WTC11 (cell line): ENCODE measurements at regions not wholly inside any gene's neighbourhood (a gene's known extent, or its start where the extent isn't known, plus 50 kb on each side); places are given as distances from the start of the nearest gene placed in this dataset.

Experiments used
- ATAC-seq: fragments of 200-7000 bp; cut with Tn5 transposase; 2 replicates; pipeline ENCODE4 v1.10.0; 2021; ENCODE audit warnings: mild to moderate bottlenecking, moderate library complexity
- CTCF ChIA-PET: fragments of 300-600 bp; sonication (Branson Sonifier 250); formaldehyde crosslinking; loops from one replicate; lab custom pipeline; 2021; ENCODE audit warnings: antibody characterized with exemption; lab: Charles Lee
- POLR2A ChIA-PET: fragments of 350-600 bp; sonication (Branson Sonifier 250); formaldehyde crosslinking; loops from one replicate; lab custom pipeline; 2021; ENCODE audit warnings: antibody characterized with exemption; lab: Charles Lee
- DNase-seq: peaks from one replicate; pipeline ENCODE4 v3.0.0; 2021; ENCODE audit warnings: low spot score
- H3K27ac Mint-ChIP-seq: 2 replicates; pipeline ENCODE4 v1.8.0; 2021; ENCODE audit warnings: mixed read lengths
- H3K27me3 Mint-ChIP-seq: 2 replicates; pipeline ENCODE4 v1.8.0; 2021; ENCODE audit warnings: low read depth, mild to moderate bottlenecking, moderate library complexity, mixed read lengths
- H3K36me3 Mint-ChIP-seq: 2 replicates; pipeline ENCODE4 v1.8.0; 2021; ENCODE audit warnings: mixed read lengths
- H3K4me1 Mint-ChIP-seq: 2 replicates; pipeline ENCODE4 v1.8.0; 2022; ENCODE audit warnings: mixed read lengths
- H3K4me3 Mint-ChIP-seq: 2 replicates; pipeline ENCODE4 v1.8.0; 2021; ENCODE audit warnings: mild to moderate bottlenecking, moderate library complexity, mixed read lengths
- H3K9me3 Mint-ChIP-seq: 2 replicates; pipeline ENCODE4 v1.8.0; 2021; ENCODE audit warnings: mixed read lengths
- AR ChIP-seq: fragments of 250-450 bp; sonication (Bioruptor Pico); IDR thresholded peaks from 2 replicates; pipeline ENCODE4 v1.9.0; 2021; ENCODE audit warnings: mild to moderate bottlenecking
- CREB1 ChIP-seq: sonication (generic); formaldehyde crosslinking; IDR thresholded peaks from 2 replicates; pipeline ENCODE4 v1.8.0; 2023; ENCODE audit warnings: mild to moderate bottlenecking, missing genetic modification reagents
- FOXK1 ChIP-seq: sonication (generic); formaldehyde crosslinking; IDR thresholded peaks from 2 replicates; pipeline ENCODE4 v1.8.0; 2022; ENCODE audit warnings: mild to moderate bottlenecking, moderate library complexity, missing genetic modification reagents
- GRHL2 ChIP-seq: fragments of 250-450 bp; sonication (Bioruptor Pico); IDR thresholded peaks from 2 replicates; pipeline ENCODE4 v1.8.0; 2022; ENCODE audit warnings: mild to moderate bottlenecking, moderate library complexity; ENCODE audit not compliant: insufficient replicate concordance, severe bottlenecking
- HMGXB4 ChIP-seq: sonication (generic); formaldehyde crosslinking; IDR thresholded peaks from 2 replicates; pipeline ENCODE4 v1.8.1; 2023; ENCODE audit warnings: mild to moderate bottlenecking, moderate library complexity, missing genetic modification reagents
- NFYB ChIP-seq: sonication (generic); formaldehyde crosslinking; conservative IDR thresholded peaks from 2 replicates; pipeline ENCODE4 v1.8.0; 2022; ENCODE audit warnings: low read depth, missing genetic modification reagents
- PRRX2 ChIP-seq: fragments of 250-450 bp; sonication (Bioruptor Pico); IDR thresholded peaks from 2 replicates; pipeline ENCODE4 v1.8.0; 2021; ENCODE audit warnings: mild to moderate bottlenecking
- TCF7 ChIP-seq: sonication (generic); formaldehyde crosslinking; IDR thresholded peaks from 2 replicates; pipeline ENCODE4 v1.8.0; 2022; ENCODE audit warnings: mild to moderate bottlenecking, low read depth, missing genetic modification reagents, moderate library complexity
- TEAD4 ChIP-seq: sonication (generic); formaldehyde crosslinking; IDR thresholded peaks from 2 replicates; pipeline ENCODE4 v1.8.0; 2022; ENCODE audit warnings: mild to moderate bottlenecking, missing genetic modification reagents
- ZBTB21 ChIP-seq: sonication (generic); formaldehyde crosslinking; IDR thresholded peaks from 2 replicates; pipeline ENCODE4 v1.8.1; 2023; ENCODE audit warnings: mild to moderate bottlenecking, missing genetic modification reagents, borderline replicate concordance
- ZNF121 ChIP-seq: sonication (generic); formaldehyde crosslinking; IDR thresholded peaks from 2 replicates; pipeline ENCODE4 v1.8.0; 2023; ENCODE audit warnings: missing genetic modification reagents
- ZNF263 ChIP-seq: sonication (generic); formaldehyde crosslinking; IDR thresholded peaks from 2 replicates; pipeline ENCODE4 v1.8.1; 2022; ENCODE audit warnings: low read depth, mild to moderate bottlenecking, moderate library complexity, missing genetic modification reagents
- ZNF423 ChIP-seq: fragments of 250-450 bp; sonication (Bioruptor Pico); IDR thresholded peaks from 2 replicates; pipeline ENCODE4 v2.1.2; 2022; ENCODE audit warnings: mild to moderate bottlenecking, moderate library complexity
- TF ChIP-seq, protein P1 (sequence below): fragments of 250-450 bp; sonication (Bioruptor Pico); IDR thresholded peaks from 2 replicates; pipeline ENCODE4 v1.8.0; 2021; ENCODE audit warnings: mild to moderate bottlenecking
- TF ChIP-seq, protein P2 (sequence below): fragments of 250-450 bp; sonication (Bioruptor Pico); IDR thresholded peaks from 2 replicates; pipeline ENCODE4 v1.9.0; 2021; ENCODE audit warnings: mild to moderate bottlenecking, borderline replicate concordance
- TF ChIP-seq, protein P3 (sequence below): sonication (generic); formaldehyde crosslinking; IDR thresholded peaks from 2 replicates; pipeline ENCODE4 v1.8.0; 2023; ENCODE audit warnings: missing genetic modification reagents

- Mint-ChIP-seq H3K36me3 (no peaks in the 10 kb centered on the region), H3K4me1 (peaks cover 24% of the 10 kb centered on the region), H3K4me3 (no peak overlapping the region), H3K27ac (no peak overlapping the region), H3K9me3 (no peaks in the 10 kb centered on the region), H3K27me3 (no peaks in the 10 kb centered on the region)
- ATAC-seq (no peak), DNase-seq (no peak)
- no peak for TF ChIP-seq FOXK1 (CRISPR knock-in tag)
- TF ChIP-seq AR = no peak
- TF ChIP-seq TCF7 (CRISPR knock-in tag) = no peak
- TF ChIP-seq, protein P1, sequence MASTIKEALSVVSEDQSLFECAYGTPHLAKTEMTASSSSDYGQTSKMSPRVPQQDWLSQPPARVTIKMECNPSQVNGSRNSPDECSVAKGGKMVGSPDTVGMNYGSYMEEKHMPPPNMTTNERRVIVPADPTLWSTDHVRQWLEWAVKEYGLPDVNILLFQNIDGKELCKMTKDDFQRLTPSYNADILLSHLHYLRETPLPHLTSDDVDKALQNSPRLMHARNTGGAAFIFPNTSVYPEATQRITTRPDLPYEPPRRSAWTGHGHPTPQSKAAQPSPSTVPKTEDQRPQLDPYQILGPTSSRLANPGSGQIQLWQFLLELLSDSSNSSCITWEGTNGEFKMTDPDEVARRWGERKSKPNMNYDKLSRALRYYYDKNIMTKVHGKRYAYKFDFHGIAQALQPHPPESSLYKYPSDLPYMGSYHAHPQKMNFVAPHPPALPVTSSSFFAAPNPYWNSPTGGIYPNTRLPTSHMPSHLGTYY = no peak
- no peak for TF ChIP-seq ZNF121 (CRISPR knock-in tag)
- TF ChIP-seq NFYB (CRISPR knock-in tag) = no peak
- TF ChIP-seq ZNF263 (CRISPR knock-in tag) = no peak
- TF ChIP-seq, protein P2, sequence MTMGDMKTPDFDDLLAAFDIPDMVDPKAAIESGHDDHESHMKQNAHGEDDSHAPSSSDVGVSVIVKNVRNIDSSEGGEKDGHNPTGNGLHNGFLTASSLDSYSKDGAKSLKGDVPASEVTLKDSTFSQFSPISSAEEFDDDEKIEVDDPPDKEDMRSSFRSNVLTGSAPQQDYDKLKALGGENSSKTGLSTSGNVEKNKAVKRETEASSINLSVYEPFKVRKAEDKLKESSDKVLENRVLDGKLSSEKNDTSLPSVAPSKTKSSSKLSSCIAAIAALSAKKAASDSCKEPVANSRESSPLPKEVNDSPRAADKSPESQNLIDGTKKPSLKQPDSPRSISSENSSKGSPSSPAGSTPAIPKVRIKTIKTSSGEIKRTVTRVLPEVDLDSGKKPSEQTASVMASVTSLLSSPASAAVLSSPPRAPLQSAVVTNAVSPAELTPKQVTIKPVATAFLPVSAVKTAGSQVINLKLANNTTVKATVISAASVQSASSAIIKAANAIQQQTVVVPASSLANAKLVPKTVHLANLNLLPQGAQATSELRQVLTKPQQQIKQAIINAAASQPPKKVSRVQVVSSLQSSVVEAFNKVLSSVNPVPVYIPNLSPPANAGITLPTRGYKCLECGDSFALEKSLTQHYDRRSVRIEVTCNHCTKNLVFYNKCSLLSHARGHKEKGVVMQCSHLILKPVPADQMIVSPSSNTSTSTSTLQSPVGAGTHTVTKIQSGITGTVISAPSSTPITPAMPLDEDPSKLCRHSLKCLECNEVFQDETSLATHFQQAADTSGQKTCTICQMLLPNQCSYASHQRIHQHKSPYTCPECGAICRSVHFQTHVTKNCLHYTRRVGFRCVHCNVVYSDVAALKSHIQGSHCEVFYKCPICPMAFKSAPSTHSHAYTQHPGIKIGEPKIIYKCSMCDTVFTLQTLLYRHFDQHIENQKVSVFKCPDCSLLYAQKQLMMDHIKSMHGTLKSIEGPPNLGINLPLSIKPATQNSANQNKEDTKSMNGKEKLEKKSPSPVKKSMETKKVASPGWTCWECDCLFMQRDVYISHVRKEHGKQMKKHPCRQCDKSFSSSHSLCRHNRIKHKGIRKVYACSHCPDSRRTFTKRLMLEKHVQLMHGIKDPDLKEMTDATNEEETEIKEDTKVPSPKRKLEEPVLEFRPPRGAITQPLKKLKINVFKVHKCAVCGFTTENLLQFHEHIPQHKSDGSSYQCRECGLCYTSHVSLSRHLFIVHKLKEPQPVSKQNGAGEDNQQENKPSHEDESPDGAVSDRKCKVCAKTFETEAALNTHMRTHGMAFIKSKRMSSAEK (CRISPR knock-in tag) = no peak
- no peak for TF ChIP-seq ZBTB21 (CRISPR knock-in tag)
- TF ChIP-seq GRHL2 = no peak
- TF ChIP-seq HMGXB4 = no peak
- no peak for TF ChIP-seq CREB1
- no peak for TF ChIP-seq TEAD4 (CRISPR knock-in tag)
- TF ChIP-seq ZNF423 (CRISPR knock-in tag) = no peak
- TF ChIP-seq PRRX2 = no peak
- TF ChIP-seq, protein P3, sequence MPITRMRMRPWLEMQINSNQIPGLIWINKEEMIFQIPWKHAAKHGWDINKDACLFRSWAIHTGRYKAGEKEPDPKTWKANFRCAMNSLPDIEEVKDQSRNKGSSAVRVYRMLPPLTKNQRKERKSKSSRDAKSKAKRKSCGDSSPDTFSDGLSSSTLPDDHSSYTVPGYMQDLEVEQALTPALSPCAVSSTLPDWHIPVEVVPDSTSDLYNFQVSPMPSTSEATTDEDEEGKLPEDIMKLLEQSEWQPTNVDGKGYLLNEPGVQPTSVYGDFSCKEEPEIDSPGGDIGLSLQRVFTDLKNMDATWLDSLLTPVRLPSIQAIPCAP (CRISPR knock-in tag) = no peak
- ChIA-PET POLR2A (no interaction called here), CTCF (interaction anchor here (1.1 to 5.3 kb wide), 16 partner anchors 9 to 688 kb away, joined by 3 to 65 read pairs (median 4); partner anchors contain the start of gene PLK2)
Observed at GRCh38 chr5:57778501-57779091, 296.0 kb upstream of the ACTBL2 start.
